ENCODE measurements at regions not wholly inside any gene's neighbourhood (a gene's known extent, or its start where the extent isn't known, plus 50 kb on each side); places are given as distances from the start of the nearest gene placed in this dataset.

DNA sequence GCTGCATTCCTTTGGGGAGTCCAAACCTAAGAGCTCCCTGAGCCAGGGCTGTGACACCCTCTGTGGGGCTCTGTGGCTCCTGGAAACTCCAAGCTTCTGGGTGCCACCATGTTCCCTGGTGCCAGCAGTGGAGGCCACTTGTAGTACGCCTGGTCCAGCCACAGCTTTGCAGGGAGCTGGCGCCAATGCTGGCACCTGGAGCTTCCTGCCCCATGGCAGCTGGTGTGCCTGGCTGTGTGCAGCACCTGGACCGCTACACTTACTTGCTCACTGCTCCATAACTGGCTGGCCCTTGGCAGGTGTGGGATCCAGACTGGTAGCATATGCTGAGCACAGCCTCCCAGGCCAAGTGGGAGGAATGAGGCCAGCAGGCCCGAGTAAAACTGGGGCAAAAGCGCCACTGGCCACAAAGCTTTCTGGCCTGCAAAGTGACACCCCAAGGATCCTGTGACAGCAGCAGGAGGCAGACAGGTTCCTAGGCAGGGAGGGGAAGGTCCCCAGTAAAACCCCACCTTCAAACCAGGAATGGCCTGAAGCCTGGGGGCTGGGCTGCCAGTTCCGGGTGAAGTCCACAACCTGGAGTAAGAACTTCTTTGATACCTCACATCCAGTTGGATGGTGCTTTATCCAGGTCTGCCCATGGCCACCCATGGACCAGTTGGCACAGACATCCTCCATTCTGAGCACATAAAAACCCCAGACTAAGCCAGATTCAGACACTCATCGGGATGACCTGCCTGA lies 461.0 kb downstream of the TBC1D32 start:
- Histone ChIP-seq H3K4me3 (replicated peaks; ENCODE audit: insufficient read depth, low read length) (no peak overlapping the region), H3K27me3 (ENCODE audit: insufficient read depth, poor library complexity, severe bottlenecking) (no peaks in the 10 kb centered on the region), H3K27ac (replicated peaks) (no peak overlapping the region)
- no peak for DNase-seq (ENCODE audit: low read depth in 1 of 2, low spot score in 1 of 2)
- TF ChIP-seq GABPA (IDR thresholded peaks at IDR 0.05; ENCODE audit: low read depth): no peak
- TF ChIP-seq POLR2AphosphoS5 (IDR thresholded peaks at IDR 0.05; ENCODE audit: low read depth): no peak
- TF ChIP-seq, protein P1, sequence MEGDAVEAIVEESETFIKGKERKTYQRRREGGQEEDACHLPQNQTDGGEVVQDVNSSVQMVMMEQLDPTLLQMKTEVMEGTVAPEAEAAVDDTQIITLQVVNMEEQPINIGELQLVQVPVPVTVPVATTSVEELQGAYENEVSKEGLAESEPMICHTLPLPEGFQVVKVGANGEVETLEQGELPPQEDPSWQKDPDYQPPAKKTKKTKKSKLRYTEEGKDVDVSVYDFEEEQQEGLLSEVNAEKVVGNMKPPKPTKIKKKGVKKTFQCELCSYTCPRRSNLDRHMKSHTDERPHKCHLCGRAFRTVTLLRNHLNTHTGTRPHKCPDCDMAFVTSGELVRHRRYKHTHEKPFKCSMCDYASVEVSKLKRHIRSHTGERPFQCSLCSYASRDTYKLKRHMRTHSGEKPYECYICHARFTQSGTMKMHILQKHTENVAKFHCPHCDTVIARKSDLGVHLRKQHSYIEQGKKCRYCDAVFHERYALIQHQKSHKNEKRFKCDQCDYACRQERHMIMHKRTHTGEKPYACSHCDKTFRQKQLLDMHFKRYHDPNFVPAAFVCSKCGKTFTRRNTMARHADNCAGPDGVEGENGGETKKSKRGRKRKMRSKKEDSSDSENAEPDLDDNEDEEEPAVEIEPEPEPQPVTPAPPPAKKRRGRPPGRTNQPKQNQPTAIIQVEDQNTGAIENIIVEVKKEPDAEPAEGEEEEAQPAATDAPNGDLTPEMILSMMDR (IDR thresholded peaks at IDR 0.05; ENCODE audit: insufficient read depth, low read length): no peak
- TF ChIP-seq, protein P2, sequence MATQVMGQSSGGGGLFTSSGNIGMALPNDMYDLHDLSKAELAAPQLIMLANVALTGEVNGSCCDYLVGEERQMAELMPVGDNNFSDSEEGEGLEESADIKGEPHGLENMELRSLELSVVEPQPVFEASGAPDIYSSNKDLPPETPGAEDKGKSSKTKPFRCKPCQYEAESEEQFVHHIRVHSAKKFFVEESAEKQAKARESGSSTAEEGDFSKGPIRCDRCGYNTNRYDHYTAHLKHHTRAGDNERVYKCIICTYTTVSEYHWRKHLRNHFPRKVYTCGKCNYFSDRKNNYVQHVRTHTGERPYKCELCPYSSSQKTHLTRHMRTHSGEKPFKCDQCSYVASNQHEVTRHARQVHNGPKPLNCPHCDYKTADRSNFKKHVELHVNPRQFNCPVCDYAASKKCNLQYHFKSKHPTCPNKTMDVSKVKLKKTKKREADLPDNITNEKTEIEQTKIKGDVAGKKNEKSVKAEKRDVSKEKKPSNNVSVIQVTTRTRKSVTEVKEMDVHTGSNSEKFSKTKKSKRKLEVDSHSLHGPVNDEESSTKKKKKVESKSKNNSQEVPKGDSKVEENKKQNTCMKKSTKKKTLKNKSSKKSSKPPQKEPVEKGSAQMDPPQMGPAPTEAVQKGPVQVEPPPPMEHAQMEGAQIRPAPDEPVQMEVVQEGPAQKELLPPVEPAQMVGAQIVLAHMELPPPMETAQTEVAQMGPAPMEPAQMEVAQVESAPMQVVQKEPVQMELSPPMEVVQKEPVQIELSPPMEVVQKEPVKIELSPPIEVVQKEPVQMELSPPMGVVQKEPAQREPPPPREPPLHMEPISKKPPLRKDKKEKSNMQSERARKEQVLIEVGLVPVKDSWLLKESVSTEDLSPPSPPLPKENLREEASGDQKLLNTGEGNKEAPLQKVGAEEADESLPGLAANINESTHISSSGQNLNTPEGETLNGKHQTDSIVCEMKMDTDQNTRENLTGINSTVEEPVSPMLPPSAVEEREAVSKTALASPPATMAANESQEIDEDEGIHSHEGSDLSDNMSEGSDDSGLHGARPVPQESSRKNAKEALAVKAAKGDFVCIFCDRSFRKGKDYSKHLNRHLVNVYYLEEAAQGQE (IDR thresholded peaks at IDR 0.05; ENCODE audit: insufficient replicate concordance, low read depth): no peak
- TF ChIP-seq SPI1 (IDR thresholded peaks at IDR 0.05; ENCODE audit: borderline replicate concordance, low read depth): no peak

DNA sequence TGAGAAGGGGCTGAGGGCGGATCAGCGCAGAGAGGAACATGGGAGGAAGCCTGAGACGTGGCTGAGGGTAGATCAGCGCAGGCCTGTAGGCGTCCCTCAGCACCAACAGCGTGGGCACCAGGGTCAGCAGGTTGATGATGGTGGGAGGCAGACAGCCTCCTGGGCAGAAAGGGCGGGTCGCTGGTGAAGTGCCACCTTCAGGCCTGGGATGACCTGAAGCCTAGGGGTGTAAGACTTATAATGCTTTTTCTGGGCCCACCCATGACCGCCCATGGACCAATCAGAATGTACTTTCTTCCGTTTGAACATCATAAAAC lies 462.1 kb downstream of the TBC1D32 start:
- TF ChIP-seq POLR2AphosphoS5 (IDR thresholded peaks at IDR 0.05; ENCODE audit: low read depth) (no peak), GABPA (IDR thresholded peaks at IDR 0.05; ENCODE audit: low read depth) (no peak), SPI1 (IDR thresholded peaks at IDR 0.05; ENCODE audit: borderline replicate concordance, low read depth) (no peak)
- TF ChIP-seq, protein P1 (IDR thresholded peaks at IDR 0.05; ENCODE audit: insufficient read depth, low read length): no peak
- TF ChIP-seq, protein P2 (IDR thresholded peaks at IDR 0.05; ENCODE audit: insufficient replicate concordance, low read depth): no peak
- Histone ChIP-seq H3K27me3 (ENCODE audit: insufficient read depth, poor library complexity, severe bottlenecking) (no peaks in the 10 kb centered on the region), H3K27ac (replicated peaks) (no peak overlapping the region), H3K4me3 (replicated peaks; ENCODE audit: insufficient read depth, low read length) (no peak overlapping the region)
- no peak for DNase-seq (ENCODE audit: low read depth in 1 of 2, low spot score in 1 of 2)

DNA sequence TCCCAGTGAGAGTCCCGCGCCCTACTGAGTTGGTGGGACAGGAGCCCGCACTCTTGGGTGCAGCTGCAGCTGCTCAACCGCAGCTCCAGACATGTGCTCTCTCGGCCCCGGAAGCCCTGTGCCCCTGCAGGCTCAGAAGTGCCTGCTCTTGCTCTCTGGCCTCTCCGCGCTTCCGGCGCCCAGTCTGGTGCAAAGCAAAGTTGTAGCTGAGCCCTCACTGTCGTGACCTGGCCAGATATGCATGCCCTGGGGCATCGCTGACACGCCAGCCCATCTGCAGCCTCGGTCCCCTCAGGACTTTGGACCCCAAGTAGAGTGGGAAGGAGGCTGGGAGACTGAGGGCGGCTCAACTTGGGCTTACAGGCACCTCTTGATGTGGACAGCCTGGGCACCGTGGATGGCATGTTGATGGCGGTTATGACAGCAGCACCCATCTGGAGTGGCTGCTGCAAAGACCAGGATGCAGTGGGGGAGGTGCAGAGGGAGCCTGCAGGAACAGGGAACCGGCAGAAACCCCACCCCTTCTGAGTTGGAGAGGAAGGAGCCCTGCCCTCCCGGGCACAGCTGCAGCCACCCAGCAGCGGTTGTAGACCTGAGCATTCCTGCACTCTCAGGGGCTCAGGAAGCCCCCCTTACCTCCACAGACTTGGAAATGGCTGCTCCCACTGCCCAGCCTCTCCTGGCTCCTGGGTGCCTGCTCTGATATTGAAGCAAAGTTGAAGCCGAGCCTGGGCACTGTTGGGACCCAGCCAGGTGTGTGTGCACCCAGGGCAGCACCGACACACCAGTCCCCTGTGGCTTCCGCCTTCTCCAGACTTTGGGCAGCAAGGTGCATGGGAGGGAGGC lies 462.6 kb downstream of the TBC1D32 start:
- Histone ChIP-seq H3K4me3 (replicated peaks; ENCODE audit: insufficient read depth, low read length) (no peak overlapping the region), H3K27ac (replicated peaks) (no peak overlapping the region), H3K27me3 (ENCODE audit: insufficient read depth, poor library complexity, severe bottlenecking) (no peaks in the 10 kb centered on the region)
- DNase-seq (ENCODE audit: low read depth in 1 of 2, low spot score in 1 of 2): no peak
- no peak for TF ChIP-seq SPI1 (IDR thresholded peaks at IDR 0.05; ENCODE audit: borderline replicate concordance, low read depth)
- no peak for TF ChIP-seq GABPA (IDR thresholded peaks at IDR 0.05; ENCODE audit: low read depth)
- TF ChIP-seq, protein P2 (IDR thresholded peaks at IDR 0.05; ENCODE audit: insufficient replicate concordance, low read depth): no peak
- TF ChIP-seq, protein P1 (IDR thresholded peaks at IDR 0.05; ENCODE audit: insufficient read depth, low read length): no peak
- TF ChIP-seq POLR2AphosphoS5 (IDR thresholded peaks at IDR 0.05; ENCODE audit: low read depth): no peak

Measured in HL-60 (cell line).